ENCODE measurements at regions not wholly inside any gene's neighbourhood (a gene's known extent, or its start where the extent isn't known, plus 50 kb on each side); places are given as distances from the start of the nearest gene placed in this dataset.

GRCh38 chr7:41451826-41452225 is 251.1 kb downstream of the INHBA start:
- TF ChIP-seq POLR2A (IDR thresholded peaks at IDR 0.05), result no peak
- TF ChIP-seq, protein P1, sequence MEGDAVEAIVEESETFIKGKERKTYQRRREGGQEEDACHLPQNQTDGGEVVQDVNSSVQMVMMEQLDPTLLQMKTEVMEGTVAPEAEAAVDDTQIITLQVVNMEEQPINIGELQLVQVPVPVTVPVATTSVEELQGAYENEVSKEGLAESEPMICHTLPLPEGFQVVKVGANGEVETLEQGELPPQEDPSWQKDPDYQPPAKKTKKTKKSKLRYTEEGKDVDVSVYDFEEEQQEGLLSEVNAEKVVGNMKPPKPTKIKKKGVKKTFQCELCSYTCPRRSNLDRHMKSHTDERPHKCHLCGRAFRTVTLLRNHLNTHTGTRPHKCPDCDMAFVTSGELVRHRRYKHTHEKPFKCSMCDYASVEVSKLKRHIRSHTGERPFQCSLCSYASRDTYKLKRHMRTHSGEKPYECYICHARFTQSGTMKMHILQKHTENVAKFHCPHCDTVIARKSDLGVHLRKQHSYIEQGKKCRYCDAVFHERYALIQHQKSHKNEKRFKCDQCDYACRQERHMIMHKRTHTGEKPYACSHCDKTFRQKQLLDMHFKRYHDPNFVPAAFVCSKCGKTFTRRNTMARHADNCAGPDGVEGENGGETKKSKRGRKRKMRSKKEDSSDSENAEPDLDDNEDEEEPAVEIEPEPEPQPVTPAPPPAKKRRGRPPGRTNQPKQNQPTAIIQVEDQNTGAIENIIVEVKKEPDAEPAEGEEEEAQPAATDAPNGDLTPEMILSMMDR (IDR thresholded peaks at IDR 0.05), result no peak
- H3K4me1 ChIP-seq, result no peaks in the 10 kb centered on the region
- H3K4me3 ChIP-seq, result no peak overlapping the region
- no peaks in the 10 kb centered on the region for H3K9me3 ChIP-seq
- 74 to 88% methylated on average over 1 of the region's 1 CpG for WGBS, 2 donors
- no peaks in the 10 kb centered on the region for H3K36me3 ChIP-seq
- no peak for DNase-seq
- intact Hi-C loops (cut with DNase I), result no loop called here
- H3K27ac ChIP-seq, result no peak overlapping the region
- no peaks in the 10 kb centered on the region for H3K27me3 ChIP-seq

DNA sequence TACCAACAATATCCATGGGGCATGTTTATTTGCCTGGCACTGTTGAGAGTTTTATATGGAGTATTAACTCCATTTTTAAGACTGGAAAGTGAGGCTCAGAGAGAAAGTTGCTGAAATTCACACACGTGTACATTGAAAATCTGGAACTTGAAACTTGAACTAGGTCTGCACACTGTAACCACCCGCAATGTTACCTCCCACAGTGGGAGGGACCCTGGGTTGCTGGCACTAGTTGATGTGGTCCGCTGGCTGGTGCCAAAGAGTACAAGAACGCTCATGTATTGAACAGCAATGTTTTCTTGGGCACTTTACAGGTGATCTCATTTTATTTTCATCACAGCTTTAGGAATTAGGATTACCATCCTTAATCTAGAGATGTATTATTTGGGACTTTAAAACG is 253.2 kb downstream of the INHBA start:
- Histone ChIP-seq H3K36me3 (no peaks in the 10 kb centered on the region), H3K27ac (no peak overlapping the region), H3K4me1 (no peaks in the 10 kb centered on the region), H3K27me3 (no peaks in the 10 kb centered on the region), H3K4me3 (no peak overlapping the region), H3K9me3 (no peaks in the 10 kb centered on the region)
- DNase-seq, result no peak
- TF ChIP-seq, protein P1 (IDR thresholded peaks at IDR 0.05), result no peak
- TF ChIP-seq POLR2A (IDR thresholded peaks at IDR 0.05), result no peak
- WGBS, 2 donors, result 83 to 85% methylated on average over 5 of the region's 5 CpGs
- intact Hi-C loops (cut with DNase I), result no loop called here

GRCh38 chr7:41449286-41449685 is 253.6 kb downstream of the INHBA start:
- intact Hi-C loops (cut with DNase I), result no loop called here
- no peaks in the 10 kb centered on the region for H3K27me3 ChIP-seq
- H3K4me3 ChIP-seq, result no peak overlapping the region
- WGBS, 2 donors, result 65 to 71% methylated on average over 3 of the region's 3 CpGs
- H3K36me3 ChIP-seq, result no peaks in the 10 kb centered on the region
- no peak overlapping the region for H3K27ac ChIP-seq
- TF ChIP-seq, protein P1 (IDR thresholded peaks at IDR 0.05), result no peak
- no peak for TF ChIP-seq POLR2A (IDR thresholded peaks at IDR 0.05)
- no peak for DNase-seq
- H3K4me1 ChIP-seq, result no peaks in the 10 kb centered on the region
- no peaks in the 10 kb centered on the region for H3K9me3 ChIP-seq

- Histone ChIP-seq H3K9me3 (no peaks in the 10 kb centered on the region), H3K36me3 (no peaks in the 10 kb centered on the region), H3K4me3 (no peak overlapping the region), H3K27ac (no peak overlapping the region), H3K27me3 (no peaks in the 10 kb centered on the region), H3K4me1 (no peaks in the 10 kb centered on the region)
- no peak for DNase-seq
- no peak for TF ChIP-seq POLR2A (IDR thresholded peaks at IDR 0.05)
- TF ChIP-seq, protein P1 (IDR thresholded peaks at IDR 0.05), result no peak
- intact Hi-C loops (cut with DNase I), result no loop called here
Observed at GRCh38 chr7:41448104-41448503, 254.8 kb downstream of the INHBA start.

GRCh38 chr7:41447450-41448042 is 255.3 kb downstream of the INHBA start:
- H3K27me3 ChIP-seq, result no peaks in the 10 kb centered on the region
- no peak for DNase-seq
- WGBS, 2 donors, result 75 to 93% methylated on average over 2 to 7 of the region's 9 CpGs
- TF ChIP-seq, protein P1 (IDR thresholded peaks at IDR 0.05), result no peak
- no peak for TF ChIP-seq POLR2A (IDR thresholded peaks at IDR 0.05)
- no peak overlapping the region for H3K4me3 ChIP-seq
- H3K4me1 ChIP-seq, result no peaks in the 10 kb centered on the region
- H3K36me3 ChIP-seq, result no peaks in the 10 kb centered on the region
- intact Hi-C loops (cut with DNase I), result no loop called here
- H3K9me3 ChIP-seq, result no peaks in the 10 kb centered on the region
- no peak overlapping the region for H3K27ac ChIP-seq
